Parathyroid adenoma (tissue), 2 donors: ENCODE measurements at regions not wholly inside any gene's neighbourhood (a gene's known extent, or its start where the extent isn't known, plus 50 kb on each side); places are given as distances from the start of the nearest gene placed in this dataset.

Experiments used
- H2AFZ ChIP-seq: fragments of 300-600 bp; sonication (generic); one replicate; pipeline ENCODE4 v1.7.0; 2017; ENCODE audit warnings: antibody characterized with exemption, mild to moderate bottlenecking
- H3K27ac ChIP-seq: fragments of 300-600 bp; sonication (generic); one replicate; pipeline ENCODE4 v1.7.0; 2017
- H3K27me3 ChIP-seq: fragments of 300-600 bp; sonication (generic); one replicate; pipeline ENCODE4 v1.7.0; 2017; ENCODE audit warnings: low read length; ENCODE audit not compliant: control insufficient read depth, insufficient read depth
- H3K36me3 ChIP-seq: fragments of 300-600 bp; sonication (generic); one replicate; pipeline ENCODE4 v1.7.0; 2017; ENCODE audit warnings: low read length; ENCODE audit not compliant: control insufficient read depth, insufficient read depth
- H3K4me1 ChIP-seq: fragments of 300-600 bp; sonication (generic); one replicate; pipeline ENCODE4 v1.7.0; 2017; ENCODE audit warnings: control low read depth
- H3K4me2 ChIP-seq: fragments of 300-600 bp; sonication (generic); one replicate; pipeline ENCODE4 v1.7.0; 2017; ENCODE audit warnings: low read length
- H3K4me3 ChIP-seq: fragments of 300-600 bp; sonication (generic); one replicate; pipeline ENCODE4 v1.7.0; 2017; ENCODE audit warnings: low read depth, low read length
- H3K79me2 ChIP-seq: fragments of 300-600 bp; sonication (generic); one replicate; pipeline ENCODE4 v1.7.0; 2017; ENCODE audit warnings: control low read depth
- H3K9ac ChIP-seq: fragments of 300-600 bp; sonication (generic); one replicate; pipeline ENCODE4 v1.7.0; 2017; ENCODE audit warnings: mild to moderate bottlenecking
- H3K9me3 ChIP-seq: fragments of 300-600 bp; sonication (generic); one replicate; pipeline ENCODE4 v1.7.0; 2017; ENCODE audit warnings: low read length; ENCODE audit not compliant: control insufficient read depth
- TF ChIP-seq, protein P1 (sequence below): fragments of 300-600 bp; sonication (generic); IDR thresholded peaks from one replicate; pipeline ENCODE4 v1.7.0; 2017; ENCODE audit warnings: antibody characterized with exemption, mild to moderate bottlenecking
- donor health status: primary hyperparathyroidism.

DNA sequence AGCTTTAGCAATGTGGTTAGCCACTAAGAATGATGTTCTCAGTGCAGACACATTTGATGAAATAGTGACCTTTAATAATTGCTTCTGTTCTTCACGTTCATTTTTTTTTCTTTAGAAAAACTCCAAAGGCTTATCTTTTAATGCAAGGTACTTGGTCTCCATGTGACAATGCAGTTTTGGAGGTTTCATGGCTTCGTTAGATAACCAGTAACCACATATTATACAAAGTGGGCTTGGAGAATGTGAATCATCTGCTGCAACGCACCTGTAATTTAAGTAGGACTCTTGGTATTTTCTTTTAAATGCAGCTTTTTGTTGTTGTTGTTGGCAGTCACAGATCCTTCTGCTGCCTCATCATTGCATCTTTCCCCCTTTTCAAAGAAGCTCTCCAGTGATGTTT, 1606.3 kb downstream of the SUCLG1 start:
- H3K36me3 ChIP-seq, result no peaks in the 10 kb centered on the region
- TF ChIP-seq, protein P1, sequence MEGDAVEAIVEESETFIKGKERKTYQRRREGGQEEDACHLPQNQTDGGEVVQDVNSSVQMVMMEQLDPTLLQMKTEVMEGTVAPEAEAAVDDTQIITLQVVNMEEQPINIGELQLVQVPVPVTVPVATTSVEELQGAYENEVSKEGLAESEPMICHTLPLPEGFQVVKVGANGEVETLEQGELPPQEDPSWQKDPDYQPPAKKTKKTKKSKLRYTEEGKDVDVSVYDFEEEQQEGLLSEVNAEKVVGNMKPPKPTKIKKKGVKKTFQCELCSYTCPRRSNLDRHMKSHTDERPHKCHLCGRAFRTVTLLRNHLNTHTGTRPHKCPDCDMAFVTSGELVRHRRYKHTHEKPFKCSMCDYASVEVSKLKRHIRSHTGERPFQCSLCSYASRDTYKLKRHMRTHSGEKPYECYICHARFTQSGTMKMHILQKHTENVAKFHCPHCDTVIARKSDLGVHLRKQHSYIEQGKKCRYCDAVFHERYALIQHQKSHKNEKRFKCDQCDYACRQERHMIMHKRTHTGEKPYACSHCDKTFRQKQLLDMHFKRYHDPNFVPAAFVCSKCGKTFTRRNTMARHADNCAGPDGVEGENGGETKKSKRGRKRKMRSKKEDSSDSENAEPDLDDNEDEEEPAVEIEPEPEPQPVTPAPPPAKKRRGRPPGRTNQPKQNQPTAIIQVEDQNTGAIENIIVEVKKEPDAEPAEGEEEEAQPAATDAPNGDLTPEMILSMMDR, result no peak
- no peaks in the 10 kb centered on the region for H3K4me1 ChIP-seq
- no peaks in the 10 kb centered on the region for H3K79me2 ChIP-seq
- no peak overlapping the region for H3K4me2 ChIP-seq
- H3K9me3 ChIP-seq, result no peaks in the 10 kb centered on the region
- no peak overlapping the region for H2AFZ ChIP-seq
- H3K27ac ChIP-seq, result no peak overlapping the region
- no peak overlapping the region for H3K4me3 ChIP-seq
- H3K27me3 ChIP-seq, result no peaks in the 10 kb centered on the region
- no peak overlapping the region for H3K9ac ChIP-seq

DNA sequence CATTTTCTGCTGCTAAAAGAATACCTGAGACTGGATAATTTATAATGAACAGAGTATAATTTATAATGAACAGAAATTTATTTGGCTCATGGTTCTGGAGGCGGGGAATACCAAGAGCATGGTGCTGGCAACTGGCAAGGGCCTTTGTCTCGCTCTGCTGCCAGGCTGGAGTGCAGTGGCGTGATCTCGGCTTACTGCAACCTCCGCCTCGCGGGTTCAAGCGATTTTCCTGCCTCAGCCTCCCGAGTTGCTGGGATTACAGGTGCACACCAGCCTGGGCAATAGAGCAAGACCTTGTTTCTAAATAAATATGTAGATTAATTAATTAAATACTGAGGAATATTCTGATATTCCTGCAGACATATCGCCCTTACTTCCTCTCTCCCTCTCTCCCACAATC, 1610.8 kb downstream of the SUCLG1 start:
- Histone ChIP-seq H3K9me3 (no peaks in the 10 kb centered on the region), H2AFZ (no peak overlapping the region), H3K27ac (no peak overlapping the region), H3K4me1 (no peaks in the 10 kb centered on the region), H3K4me2 (no peak overlapping the region), H3K27me3 (no peaks in the 10 kb centered on the region), H3K36me3 (no peaks in the 10 kb centered on the region), H3K4me3 (no peak overlapping the region), H3K79me2 (no peaks in the 10 kb centered on the region), H3K9ac (no peak overlapping the region)
- TF ChIP-seq, protein P1, result no peak

DNA sequence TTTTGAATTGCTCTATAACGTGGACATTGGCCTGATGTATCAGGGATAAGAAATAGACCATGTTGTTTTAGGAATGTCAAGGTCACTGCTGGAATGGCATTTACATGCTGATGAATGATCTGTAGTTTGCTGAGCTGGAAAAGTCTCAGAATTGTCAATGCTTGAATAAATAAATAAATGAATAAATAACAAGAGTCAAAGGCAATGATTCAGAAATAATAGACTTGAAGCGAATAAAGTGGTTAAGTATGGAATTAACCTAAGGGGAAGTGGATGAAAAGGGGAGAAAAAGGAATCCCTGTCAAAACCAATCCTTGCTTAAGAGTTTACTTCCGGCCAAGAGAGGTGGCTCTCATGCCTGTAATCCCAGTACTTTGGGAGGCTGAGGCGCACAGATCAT, 1620.0 kb downstream of the SUCLG1 start:
- Histone ChIP-seq H3K79me2 (no peaks in the 10 kb centered on the region), H3K4me3 (no peak overlapping the region), H3K9me3 (no peaks in the 10 kb centered on the region), H3K27me3 (no peaks in the 10 kb centered on the region), H3K4me2 (no peak overlapping the region), H3K27ac (no peak overlapping the region), H3K9ac (no peak overlapping the region), H2AFZ (no peak overlapping the region), H3K4me1 (no peaks in the 10 kb centered on the region), H3K36me3 (no peaks in the 10 kb centered on the region)
- TF ChIP-seq, protein P1, result no peak

DNA sequence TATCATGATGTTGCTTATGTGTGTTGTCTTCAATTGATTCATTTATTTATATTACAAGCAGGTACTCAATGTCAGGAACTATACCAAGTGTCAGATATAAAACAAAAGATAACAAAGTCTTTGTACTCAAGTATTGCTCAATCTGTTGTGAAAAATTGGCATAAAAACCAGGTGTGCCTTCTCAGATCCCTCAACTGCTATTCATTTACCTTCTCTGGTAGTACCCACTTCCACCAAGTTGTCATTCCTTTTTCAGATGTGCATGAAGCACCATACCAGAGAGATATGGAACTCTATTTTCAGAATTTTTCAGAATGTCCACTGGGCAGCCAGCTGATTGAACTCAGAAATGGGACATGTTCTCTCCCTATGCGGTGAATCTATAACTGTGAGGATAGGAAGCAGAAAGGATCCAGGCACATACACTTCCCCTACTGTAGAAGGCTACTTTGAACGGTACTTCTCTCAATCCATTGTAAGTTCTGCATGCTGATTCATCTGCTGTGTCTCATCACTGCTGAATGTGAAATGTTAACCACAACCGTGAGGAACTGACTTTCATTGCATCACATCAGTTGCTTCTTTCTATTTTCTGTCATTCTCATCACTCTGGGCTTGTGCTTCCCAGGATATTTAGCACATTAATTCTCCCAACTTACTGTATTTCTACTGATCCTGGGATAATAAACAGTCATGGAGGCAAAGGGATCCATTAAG, 1621.3 kb downstream of the SUCLG1 start:
- Histone ChIP-seq H3K27me3 (no peaks in the 10 kb centered on the region), H3K9ac (no peak overlapping the region), H3K27ac (no peak overlapping the region), H3K4me1 (no peaks in the 10 kb centered on the region), H3K79me2 (no peaks in the 10 kb centered on the region), H3K9me3 (no peaks in the 10 kb centered on the region), H3K4me3 (no peak overlapping the region), H2AFZ (no peak overlapping the region), H3K36me3 (no peaks in the 10 kb centered on the region), H3K4me2 (no peak overlapping the region)
- TF ChIP-seq, protein P1, result no peak

DNA sequence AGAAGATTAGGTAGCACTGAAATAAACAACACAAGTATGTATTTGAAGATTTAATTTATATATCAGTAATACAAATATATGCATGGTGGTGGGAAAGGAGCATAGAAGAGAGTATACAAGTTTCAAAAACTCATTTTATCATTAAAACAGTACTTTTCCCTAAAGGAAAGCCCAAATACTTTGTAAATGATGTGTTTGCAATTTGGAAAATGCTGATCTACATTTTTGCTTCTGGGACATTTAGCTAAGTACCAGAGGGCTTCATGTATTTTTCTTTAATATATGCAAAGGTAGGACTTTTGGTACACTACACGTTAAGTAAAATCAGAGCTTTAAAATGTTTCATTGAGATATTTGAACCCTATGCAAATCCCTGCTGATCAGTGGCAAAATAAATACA, 1624.2 kb downstream of the SUCLG1 start:
- H3K4me2 ChIP-seq, result no peak overlapping the region
- H3K27me3 ChIP-seq, result no peaks in the 10 kb centered on the region
- no peaks in the 10 kb centered on the region for H3K79me2 ChIP-seq
- H3K4me1 ChIP-seq, result no peaks in the 10 kb centered on the region
- TF ChIP-seq, protein P1, result no peak
- no peaks in the 10 kb centered on the region for H3K36me3 ChIP-seq
- H3K27ac ChIP-seq, result no peak overlapping the region
- no peak overlapping the region for H3K4me3 ChIP-seq
- no peaks in the 10 kb centered on the region for H3K9me3 ChIP-seq
- no peak overlapping the region for H3K9ac ChIP-seq
- no peak overlapping the region for H2AFZ ChIP-seq
